Neural cell (in vitro differentiated cells): ENCODE measurements at regions not wholly inside any gene's neighbourhood (a gene's known extent, or its start where the extent isn't known, plus 50 kb on each side); places are given as distances from the start of the nearest gene placed in this dataset.

Experiments
- H2AFZ ChIP-seq: fragments of 200-600, 300-800 bp; sonication (generic), shearing (Covaris generic); 2 replicates; pipeline ENCODE4 v1.6.0; 2014; ENCODE audit warnings: low read depth, mild to moderate bottlenecking, antibody characterized with exemption, low read length, moderate library complexity
- H3F3A ChIP-seq: fragments of 200-600 bp; shearing (Covaris generic); 2 replicates; pipeline ENCODE4 v1.6.1; 2016; ENCODE audit warnings: mild to moderate bottlenecking, moderate library complexity, mixed read lengths, antibody characterized with exemption, low read length; ENCODE audit not compliant: insufficient read depth, poor library complexity, severe bottlenecking
- H3K27ac ChIP-seq: fragments of 200-600, 300-800 bp; sonication (generic), shearing (Covaris generic); 2 replicates; pipeline ENCODE4 v1.5.1; 2014; ENCODE audit warnings: mild to moderate bottlenecking, low read length, moderate library complexity
- H3K27me3 ChIP-seq: fragments of 300-800, 200-600 bp; sonication (generic), shearing (Covaris generic); 2 replicates; pipeline ENCODE4 v1.6.0; 2014; ENCODE audit warnings: mild to moderate bottlenecking, low read depth, low read length, moderate library complexity; ENCODE audit not compliant: insufficient read depth
- H3K36me3 ChIP-seq: fragments of 300-800, 200-600 bp; sonication (generic), shearing (Covaris generic); 2 replicates; pipeline ENCODE4 v1.5.1; 2014; ENCODE audit warnings: mild to moderate bottlenecking, antibody characterized with exemption, low read length, moderate library complexity; ENCODE audit not compliant: insufficient read depth
- H3K4me2 ChIP-seq: fragments of 300-800, 200-600 bp; sonication (generic), shearing (Covaris generic); 2 replicates; pipeline ENCODE4 v1.6.0; 2014; ENCODE audit warnings: mild to moderate bottlenecking, low read length
- H3K4me3 ChIP-seq: fragments of 300-800, 200-600 bp; sonication (generic), shearing (Covaris generic); 2 replicates; pipeline ENCODE4 v1.5.1; 2014; ENCODE audit warnings: mild to moderate bottlenecking, low read length, moderate library complexity
- H3K79me2 ChIP-seq: fragments of 200-600 bp; shearing (Covaris generic); replicated peaks from 2 replicates; pipeline ENCODE4 v1.6.0; 2014; ENCODE audit warnings: mild to moderate bottlenecking, low read length, moderate library complexity; ENCODE audit not compliant: insufficient read depth
- H3K9ac ChIP-seq: fragments of 300-800, 200-600 bp; sonication (generic), shearing (Covaris generic); 2 replicates; pipeline ENCODE4 v1.6.1; 2016; ENCODE audit warnings: mild to moderate bottlenecking, low read length, mixed read lengths
- H3K9me2 ChIP-seq: fragments of 200-600 bp; shearing (Covaris generic); 2 replicates; pipeline ENCODE4 v1.6.1; 2016; ENCODE audit warnings: mild to moderate bottlenecking, low read length, mixed read lengths; ENCODE audit not compliant: insufficient read depth
- H3K9me3 ChIP-seq: fragments of 200-600, 300-800 bp; sonication (generic), shearing (Covaris generic); 2 replicates; pipeline ENCODE4 v1.6.1; 2016; ENCODE audit warnings: mild to moderate bottlenecking, mixed run types, low read length, moderate library complexity, mixed read lengths
- H4K20me1 ChIP-seq: fragments of 200-600 bp; shearing (Covaris generic); 2 replicates; pipeline ENCODE4 v1.6.1; 2016; ENCODE audit warnings: mild to moderate bottlenecking, mixed run types; ENCODE audit not compliant: insufficient read depth
- CTCF ChIP-seq: fragments of 450-650 bp; IDR thresholded peaks from 2 replicates; pipeline ENCODE4 v1.5.1; 2014; ENCODE audit warnings: antibody characterized with exemption, mild to moderate bottlenecking, moderate library complexity; ENCODE audit not compliant: poor library complexity, severe bottlenecking
- EP300 ChIP-seq: fragments of 450-650 bp; conservative IDR thresholded peaks from 2 replicates; pipeline ENCODE4 v1.6.1; 2014; ENCODE audit warnings: antibody characterized with exemption, mild to moderate bottlenecking, moderate library complexity; ENCODE audit not compliant: poor library complexity, severe bottlenecking
- EZH2 ChIP-seq: fragments of 200-600, 300-800 bp; shearing (Covaris generic), sonication (generic); IDR thresholded peaks from 2 replicates; pipeline ENCODE4 v1.6.1; 2014; ENCODE audit warnings: antibody characterized with exemption, low read length, borderline replicate concordance, mild to moderate bottlenecking; ENCODE audit not compliant: insufficient read depth, poor library complexity, severe bottlenecking
- MXI1 ChIP-seq: fragments of 450-650 bp; conservative IDR thresholded peaks from 2 replicates; pipeline ENCODE4 v1.6.1; 2014; ENCODE audit warnings: antibody characterized with exemption, mild to moderate bottlenecking; ENCODE audit not compliant: poor library complexity, severe bottlenecking
- POLR2AphosphoS5 ChIP-seq: IDR thresholded peaks from 2 replicates; pipeline ENCODE4 v1.6.1; 2012
- REST ChIP-seq: IDR thresholded peaks from 2 replicates; pipeline ENCODE4 v1.6.1; 2012; ENCODE audit warnings: borderline replicate concordance
- SMC3 ChIP-seq: fragments of 450-650 bp; conservative IDR thresholded peaks from 2 replicates; pipeline ENCODE4 v1.6.1; 2014; ENCODE audit warnings: antibody characterized with exemption, mild to moderate bottlenecking, moderate library complexity; ENCODE audit not compliant: poor library complexity
- TAF1 ChIP-seq: IDR thresholded peaks from 2 replicates; pipeline ENCODE4 v1.6.1; 2012; ENCODE audit warnings: low read depth

- H3K9me3 ChIP-seq: no peaks in the 10 kb centered on the region
- H3F3A ChIP-seq: no peaks in the 10 kb centered on the region
- no peak overlapping the region for H2AFZ ChIP-seq
- no peak overlapping the region for H3K4me2 ChIP-seq
- TF ChIP-seq EP300 (no peak), EZH2 (no peak), SMC3 (no peak), CTCF (no peak), TAF1 (no peak), POLR2AphosphoS5 (no peak), MXI1 (no peak), REST (no peak)
- H3K27me3 ChIP-seq: no peaks in the 10 kb centered on the region
- no peak overlapping the region for H3K27ac ChIP-seq
- H3K36me3 ChIP-seq: no peaks in the 10 kb centered on the region
- H4K20me1 ChIP-seq: no peaks in the 10 kb centered on the region
- no peak overlapping the region for H3K9ac ChIP-seq
- no peak overlapping the region for H3K4me3 ChIP-seq
- H3K9me2 ChIP-seq: no peaks in the 10 kb centered on the region
- H3K79me2 ChIP-seq: no peaks in the 10 kb centered on the region
Observed at GRCh38 chr2:103552775-103553174, 790.9 kb downstream of the TMEM182 start.

- H3K9me2 ChIP-seq: no peaks in the 10 kb centered on the region
Observed at GRCh38 chr2:103594823-103595222, 833.0 kb downstream of the TMEM182 start.

More at GRCh38 chr2:103594823-103595222, 833.0 kb downstream of the TMEM182 start:
- H3K4me2 ChIP-seq: no peak overlapping the region
- no peaks in the 10 kb centered on the region for H4K20me1 ChIP-seq
- no peaks in the 10 kb centered on the region for H3K27me3 ChIP-seq
- TF ChIP-seq SMC3 (no peak), EZH2 (no peak), MXI1 (no peak)
- peaks cover 4% of the 10 kb centered on the region for H3K9me3 ChIP-seq
- no peak overlapping the region for H3K27ac ChIP-seq
- no peak overlapping the region for H3K4me3 ChIP-seq
- H3K9ac ChIP-seq: no peak overlapping the region
- H3K36me3 ChIP-seq: no peaks in the 10 kb centered on the region
- H3F3A ChIP-seq: no peaks in the 10 kb centered on the region
- no peaks in the 10 kb centered on the region for H3K79me2 ChIP-seq
- no peak overlapping the region for H2AFZ ChIP-seq
